OCI-LY7 (cell line): ENCODE measurements at regions not wholly inside any gene's neighbourhood (a gene's known extent, or its start where the extent isn't known, plus 50 kb on each side); places are given as distances from the start of the nearest gene placed in this dataset.

Experiments
- BruUV-seq: library from RNA; stranded (reverse); fragments of 400-500 nt; replicated peaks from 2 replicates; lab custom pipeline; 2021; lab: Mats Ljungman, UMichigan
- CTCF ChIA-PET: fragments of 300-600 bp; sonication (Branson Sonifier 250); formaldehyde crosslinking; loops from one replicate; lab custom pipeline; 2022; ENCODE audit warnings: antibody characterized with exemption; ENCODE audit not compliant: unreplicated experiment; lab: Charles Lee
- POLR2A ChIA-PET: fragments of 300-600 bp; sonication (Branson Sonifier 250); formaldehyde crosslinking; loops from one replicate; lab custom pipeline; 2022; ENCODE audit warnings: antibody characterized with exemption; lab: Charles Lee
- DNase-seq: peaks from one replicate; pipeline ENCODE4 v3.0.0-alpha.2; 2015; ENCODE audit warnings: low spot score
- H2AFZ ChIP-seq: fragments of 200-600 bp; sonication (generic), shearing (Covaris generic); 2 replicates; pipeline ENCODE4 v1.6.1; 2014; ENCODE audit warnings: mild to moderate bottlenecking, antibody characterized with exemption, low read length, moderate library complexity
- H3K27ac ChIP-seq: fragments of 200-600 bp; sonication (generic); 2 replicates; pipeline ENCODE4 v1.5.1; 2014; ENCODE audit warnings: mixed run types, low read depth, mild to moderate bottlenecking, moderate library complexity, low read length, inconsistent platforms; ENCODE audit not compliant: poor library complexity, severe bottlenecking
- H3K36me3 ChIP-seq: fragments of 200-600 bp; sonication (generic); 2 replicates; pipeline ENCODE4 v1.6.1; 2014; ENCODE audit warnings: mild to moderate bottlenecking, antibody characterized with exemption, low read length, moderate library complexity, mixed read lengths; ENCODE audit not compliant: insufficient read depth
- H3K4me1 ChIP-seq: fragments of 200-600 bp; sonication (generic); 2 replicates; pipeline ENCODE4 v1.5.1; 2014; ENCODE audit warnings: mild to moderate bottlenecking, low read length; ENCODE audit not compliant: insufficient read depth, poor library complexity, severe bottlenecking
- H3K4me2 ChIP-seq: fragments of 200-600 bp; sonication (generic); 2 replicates; pipeline ENCODE4 v1.6.1; 2014; ENCODE audit warnings: mild to moderate bottlenecking, low read length
- H3K4me3 ChIP-seq: fragments of 200-600 bp; sonication (generic); 2 replicates; pipeline ENCODE4 v1.5.1; 2014; ENCODE audit warnings: mild to moderate bottlenecking, low read depth, low read length; ENCODE audit not compliant: poor library complexity, severe bottlenecking
- H3K79me2 ChIP-seq: fragments of 200-600 bp; sonication (generic); 2 replicates; pipeline ENCODE4 v1.6.1; 2016; ENCODE audit warnings: low read depth, mild to moderate bottlenecking, low read length, moderate library complexity, mixed read lengths; ENCODE audit not compliant: insufficient read depth
- H3K9me2 ChIP-seq: fragments of 200-600 bp; sonication (generic); 2 replicates; pipeline ENCODE4 v1.6.1; 2016; ENCODE audit warnings: mild to moderate bottlenecking, low read length, mixed read lengths; ENCODE audit not compliant: insufficient read depth
- H3K9me3 ChIP-seq: fragments of 200-600 bp; sonication (generic); 2 replicates; pipeline ENCODE4 v1.6.1; 2014; ENCODE audit warnings: mild to moderate bottlenecking, mixed run types, low read length, mixed read lengths
- H4K20me1 ChIP-seq: fragments of 200-600 bp; sonication (generic); 2 replicates; pipeline ENCODE4 v1.6.1; 2014; ENCODE audit warnings: mild to moderate bottlenecking, antibody characterized with exemption, low read length, moderate library complexity, mixed read lengths; ENCODE audit not compliant: insufficient read depth
- CTCF ChIP-seq: fragments of 200-600 bp; sonication (generic); conservative IDR thresholded peaks from 2 replicates; pipeline ENCODE4 v1.5.1; 2014; ENCODE audit warnings: mild to moderate bottlenecking, antibody characterized with exemption, low read length, moderate library complexity, mixed read lengths
- EZH2phosphoT487 ChIP-seq: fragments of 200-600 bp; sonication (generic); IDR thresholded peaks from 2 replicates; pipeline ENCODE4 v1.6.1; 2018; ENCODE audit warnings: low read depth, borderline replicate concordance, mild to moderate bottlenecking, mixed run types, antibody characterized with exemption, low read length, moderate library complexity, mixed read lengths
- intact Hi-C: fragments of 100-400 bp; cut with micrococcal nuclease; formaldehyde crosslinking; loops from one replicate; pipeline ENCODE4 v1.10.0; 2022; ENCODE audit not compliant: unreplicated experiment

GRCh38 chr6:78700991-78701390 lies 166.4 kb upstream of the IRAK1BP1 start:
- no peaks in the 10 kb centered on the region for H3K36me3 ChIP-seq
- no peaks in the 10 kb centered on the region for H3K9me3 ChIP-seq
- no peaks in the 10 kb centered on the region for H3K79me2 ChIP-seq
- BruUV-seq = no TSS peak
- no peak overlapping the region for H3K4me2 ChIP-seq
- H3K4me3 ChIP-seq = no peak overlapping the region
- no peaks in the 10 kb centered on the region for H3K4me1 ChIP-seq
- no peak for DNase-seq
- intact Hi-C loops = no loop called here
- POLR2A ChIA-PET = no interaction called here
- H3K9me2 ChIP-seq = no peaks in the 10 kb centered on the region
- no peaks in the 10 kb centered on the region for H4K20me1 ChIP-seq
- H2AFZ ChIP-seq = no peak overlapping the region
- no peak for TF ChIP-seq CTCF
- TF ChIP-seq EZH2phosphoT487 = no peak
- CTCF ChIA-PET = no interaction called here
- no peak overlapping the region for H3K27ac ChIP-seq

GRCh38 chr6:78701407-78701806 lies 165.9 kb upstream of the IRAK1BP1 start:
- ChIA-PET CTCF (no interaction called here), POLR2A (no interaction called here)
- H3K9me2 ChIP-seq = no peaks in the 10 kb centered on the region

More at GRCh38 chr6:78701407-78701806, 165.9 kb upstream of the IRAK1BP1 start:
- no peak overlapping the region for H3K27ac ChIP-seq
- H3K4me3 ChIP-seq = no peak overlapping the region
- H3K4me2 ChIP-seq = no peak overlapping the region
- H3K4me1 ChIP-seq = no peaks in the 10 kb centered on the region
- no peaks in the 10 kb centered on the region for H4K20me1 ChIP-seq
- no TSS peak for BruUV-seq
- no peaks in the 10 kb centered on the region for H3K9me3 ChIP-seq
- DNase-seq = no peak
- intact Hi-C loops = no loop called here
- no peak overlapping the region for H2AFZ ChIP-seq
- no peaks in the 10 kb centered on the region for H3K36me3 ChIP-seq
- no peaks in the 10 kb centered on the region for H3K79me2 ChIP-seq
- no peak for TF ChIP-seq CTCF
- no peak for TF ChIP-seq EZH2phosphoT487
